ENCODE measurements at regions not wholly inside any gene's neighbourhood (a gene's known extent, or its start where the extent isn't known, plus 50 kb on each side); places are given as distances from the start of the nearest gene placed in this dataset.

- CTCF ChIA-PET = interaction anchor here (0.8 to 1.8 kb wide), 2 partner anchors 11 to 13 kb away, joined by 3 to 4 read pairs; no protein-coding TSS in a partner anchor
- TF ChIP-seq CTCF (IDR thresholded peaks at IDR 0.05; ENCODE audit: control extremely low read depth, extremely low read depth, low read depth, missing control alignments) = no peak
- DNase-seq (ENCODE audit: extremely low spot score) = no peak
- POLR2A ChIA-PET = no interaction called here
Observed at GRCh38 chr2:100632759-100633158, 70.0 kb downstream of the PDCL3 start.

GRCh38 chr2:100639588-100640390 is 77.0 kb downstream of the PDCL3 start:
- POLR2A ChIA-PET = no interaction called here
- CTCF ChIA-PET = interaction anchor here (1.7 kb wide), 1 partner anchor 9 kb away, joined by 4 read pairs; no protein-coding TSS in a partner anchor
- no peak for TF ChIP-seq CTCF (IDR thresholded peaks at IDR 0.05; ENCODE audit: control extremely low read depth, extremely low read depth, low read depth, missing control alignments)
- DNase-seq (ENCODE audit: extremely low spot score) = no peak

GRCh38 chr2:100640431-100641124 is 77.8 kb downstream of the PDCL3 start:
- DNase-seq (ENCODE audit: extremely low spot score) = no peak
- POLR2A ChIA-PET = no interaction called here
- CTCF ChIA-PET = no interaction called here
- TF ChIP-seq CTCF (IDR thresholded peaks at IDR 0.05; ENCODE audit: control extremely low read depth, extremely low read depth, low read depth, missing control alignments) = no peak

GRCh38 chr2:100641125-100641435 is 78.3 kb downstream of the PDCL3 start:
- no peak for DNase-seq (ENCODE audit: extremely low spot score)
- TF ChIP-seq CTCF (IDR thresholded peaks at IDR 0.05; ENCODE audit: control extremely low read depth, extremely low read depth, low read depth, missing control alignments) = no peak
- POLR2A ChIA-PET = no interaction called here
- CTCF ChIA-PET = interaction anchor here (1.5 kb wide), 2 partner anchors 17 to 20 kb away, joined by 5 read pairs; no protein-coding TSS in a partner anchor

GRCh38 chr2:100642425-100642824 is 79.6 kb downstream of the PDCL3 start:
- POLR2A ChIA-PET = no interaction called here
- DNase-seq (ENCODE audit: extremely low spot score) = no peak
- CTCF ChIA-PET = interaction anchor here (1.3 to 1.5 kb wide), 3 partner anchors 15 to 36 kb away, joined by 5 read pairs; no protein-coding TSS in a partner anchor
- no peak for TF ChIP-seq CTCF (IDR thresholded peaks at IDR 0.05; ENCODE audit: control extremely low read depth, extremely low read depth, low read depth, missing control alignments)

- ChIA-PET POLR2A (no interaction called here), CTCF (interaction anchor here (1.4 kb wide), 1 partner anchor 12 kb away, joined by 4 read pairs; no protein-coding TSS in a partner anchor)
- TF ChIP-seq CTCF (IDR thresholded peaks at IDR 0.05; ENCODE audit: control extremely low read depth, extremely low read depth, low read depth, missing control alignments) = no peak
- DNase-seq (ENCODE audit: extremely low spot score) = no peak
Observed at GRCh38 chr2:100643467-100643866, 80.7 kb downstream of the PDCL3 start.
